SK-N-SH treated with all-trans-retinoic acid at 6 μM for 48 hours (cell line): ENCODE measurements at regions not wholly inside any gene's neighbourhood (a gene's known extent, or its start where the extent isn't known, plus 50 kb on each side); places are given as distances from the start of the nearest gene placed in this dataset.

Experiments
- ATAC-seq: fragments of 200-7000 bp; cut with Tn5 transposase; 3 replicates; pipeline ENCODE4 v1.9.1; 2020; ENCODE audit warnings: mild to moderate bottlenecking, moderate library complexity
- ARNTL ChIP-seq: fragments of 450-650 bp; formaldehyde crosslinking; IDR thresholded peaks from 2 replicates; pipeline ENCODE4 v1.5.0; 2020; ENCODE audit warnings: low read depth, mild to moderate bottlenecking, moderate library complexity, borderline replicate concordance
- BACH2 ChIP-seq: fragments of 250-450 bp; sonication (Bioruptor Pico); IDR thresholded peaks from 2 replicates; pipeline ENCODE4 v1.9.0; 2021; ENCODE audit warnings: mild to moderate bottlenecking, borderline replicate concordance
- CSDC2 ChIP-seq: fragments of 250-450 bp; sonication (Bioruptor Pico); IDR thresholded peaks from 2 replicates; pipeline ENCODE4 v1.5.0; 2020; ENCODE audit warnings: mild to moderate bottlenecking, moderate library complexity
- CSRNP3 ChIP-seq: fragments of 250-450 bp; sonication (Bioruptor Pico); IDR thresholded peaks from 2 replicates; pipeline ENCODE4 v1.5.1; 2021; ENCODE audit warnings: mild to moderate bottlenecking, moderate library complexity
- GLIS3 ChIP-seq: fragments of 250-450 bp; sonication (Bioruptor Pico); IDR thresholded peaks from 2 replicates; pipeline ENCODE4 v1.5.0; 2020; ENCODE audit warnings: mild to moderate bottlenecking, moderate library complexity
- OSR1 ChIP-seq: fragments of 250-450 bp; sonication (Bioruptor Pico); IDR thresholded peaks from 2 replicates; pipeline ENCODE4 v1.8.0; 2022; ENCODE audit warnings: moderate library complexity, mild to moderate bottlenecking, inconsistent platforms
- PATZ1 ChIP-seq: fragments of 250-450 bp; sonication (Bioruptor Pico); IDR thresholded peaks from 2 replicates; pipeline ENCODE4 v1.8.0; 2020; ENCODE audit warnings: mild to moderate bottlenecking, moderate library complexity, borderline replicate concordance
- POU6F1 ChIP-seq: fragments of 250-450 bp; sonication (Bioruptor Pico); IDR thresholded peaks from 2 replicates; pipeline ENCODE4 v1.8.0; 2021; ENCODE audit warnings: low read depth, mild to moderate bottlenecking, moderate library complexity, borderline replicate concordance
- PPARA ChIP-seq: fragments of 250-450 bp; sonication (Bioruptor Pico); IDR thresholded peaks from 2 replicates; pipeline ENCODE4 v1.5.0; 2020; ENCODE audit warnings: mild to moderate bottlenecking, borderline replicate concordance
- RARB ChIP-seq: fragments of 250-450 bp; sonication (Bioruptor Pico); IDR thresholded peaks from 2 replicates; pipeline ENCODE4 v1.8.0; 2021; ENCODE audit warnings: mild to moderate bottlenecking, moderate library complexity
- SNAI2 ChIP-seq: fragments of 250-450 bp; sonication (Bioruptor Pico); IDR thresholded peaks from 2 replicates; pipeline ENCODE4 v1.5.0; 2020; ENCODE audit warnings: mild to moderate bottlenecking, moderate library complexity
- TCF4 ChIP-seq: fragments of 250-450 bp; sonication (Bioruptor Pico); IDR thresholded peaks from 2 replicates; pipeline ENCODE4 v1.8.0; 2021; ENCODE audit warnings: mild to moderate bottlenecking, moderate library complexity, borderline replicate concordance
- TOX ChIP-seq: fragments of 250-450 bp; sonication (Bioruptor Pico); IDR thresholded peaks from 2 replicates; pipeline ENCODE4 v1.8.0; 2021; ENCODE audit warnings: mild to moderate bottlenecking, moderate library complexity, borderline replicate concordance
- TSHZ2 ChIP-seq: fragments of 250-450 bp; sonication (Bioruptor Pico); IDR thresholded peaks from 2 replicates; pipeline ENCODE4 v1.5.0; 2020; ENCODE audit warnings: mild to moderate bottlenecking, moderate library complexity
- ZC3H10 ChIP-seq: fragments of 250-450 bp; sonication (Bioruptor Pico); IDR thresholded peaks from 2 replicates; pipeline ENCODE4 v1.5.1; 2021; ENCODE audit warnings: mild to moderate bottlenecking, moderate library complexity
- ZFP3 ChIP-seq: fragments of 250-450 bp; sonication (Bioruptor Pico); IDR thresholded peaks from 2 replicates; pipeline ENCODE4 v1.5.0; 2020; ENCODE audit warnings: mild to moderate bottlenecking, moderate library complexity
- ZFP30 ChIP-seq: fragments of 450-650 bp; formaldehyde crosslinking; IDR thresholded peaks from 2 replicates; pipeline ENCODE4 v1.5.0; 2022; ENCODE audit warnings: mild to moderate bottlenecking, moderate library complexity
- ZNF565 ChIP-seq: fragments of 450-650 bp; formaldehyde crosslinking; conservative IDR thresholded peaks from 2 replicates; pipeline ENCODE4 v1.5.0; 2020; ENCODE audit warnings: low read depth, mild to moderate bottlenecking, moderate library complexity
- ZNF70 ChIP-seq: fragments of 450-650 bp; formaldehyde crosslinking; IDR thresholded peaks from 2 replicates; pipeline ENCODE4 v1.5.0; 2020; ENCODE audit warnings: mild to moderate bottlenecking, moderate library complexity
- ZNF8 ChIP-seq: fragments of 450-650 bp; formaldehyde crosslinking; IDR thresholded peaks from 2 replicates; pipeline ENCODE4 v1.5.0; 2020; ENCODE audit warnings: mild to moderate bottlenecking, moderate library complexity

GRCh38 chr16:13528691-13529090 lies 391.3 kb upstream of the ERCC4 start:
- ATAC-seq, result no peak
- no peak for TF ChIP-seq ARNTL (CRISPR knock-in tag)
- TF ChIP-seq SNAI2 (CRISPR knock-in tag), result no peak
- TF ChIP-seq CSDC2 (CRISPR knock-in tag), result no peak
- no peak for TF ChIP-seq TCF4
- TF ChIP-seq ZC3H10 (CRISPR knock-in tag), result no peak
- TF ChIP-seq ZFP3, result no peak
- no peak for TF ChIP-seq BACH2 (CRISPR knock-in tag)
- TF ChIP-seq ZNF70 (CRISPR knock-in tag), result no peak
- TF ChIP-seq OSR1 (CRISPR knock-in tag), result no peak
- TF ChIP-seq POU6F1 (CRISPR knock-in tag), result no peak
- TF ChIP-seq ZFP30 (CRISPR knock-in tag), result no peak
- no peak for TF ChIP-seq RARB
- TF ChIP-seq GLIS3 (CRISPR knock-in tag), result no peak

- no peak for ATAC-seq
Observed at GRCh38 chr16:13529193-13529982, 390.6 kb upstream of the ERCC4 start.

More at GRCh38 chr16:13529193-13529982, 390.6 kb upstream of the ERCC4 start:
- TF ChIP-seq PPARA (CRISPR knock-in tag) (no peak), ZFP30 (CRISPR knock-in tag) (no peak), ZNF70 (CRISPR knock-in tag) (no peak), PATZ1 (CRISPR knock-in tag) (no peak), ZNF8 (CRISPR knock-in tag) (no peak), TCF4 (no peak), CSRNP3 (CRISPR knock-in tag) (no peak), TSHZ2 (no peak), ZNF565 (no peak), ARNTL (CRISPR knock-in tag) (no peak), ZC3H10 (CRISPR knock-in tag) (no peak), TOX (CRISPR knock-in tag) (no peak), POU6F1 (CRISPR knock-in tag) (no peak)
